ENCODE measurements at regions not wholly inside any gene's neighbourhood (a gene's known extent, or its start where the extent isn't known, plus 50 kb on each side); places are given as distances from the start of the nearest gene placed in this dataset.
"Not testable (repeated sequence)": the region's sequence is repeated elsewhere in the genome, so short reads cannot be mapped to it uniquely, and the experiment has no call there.

DNA sequence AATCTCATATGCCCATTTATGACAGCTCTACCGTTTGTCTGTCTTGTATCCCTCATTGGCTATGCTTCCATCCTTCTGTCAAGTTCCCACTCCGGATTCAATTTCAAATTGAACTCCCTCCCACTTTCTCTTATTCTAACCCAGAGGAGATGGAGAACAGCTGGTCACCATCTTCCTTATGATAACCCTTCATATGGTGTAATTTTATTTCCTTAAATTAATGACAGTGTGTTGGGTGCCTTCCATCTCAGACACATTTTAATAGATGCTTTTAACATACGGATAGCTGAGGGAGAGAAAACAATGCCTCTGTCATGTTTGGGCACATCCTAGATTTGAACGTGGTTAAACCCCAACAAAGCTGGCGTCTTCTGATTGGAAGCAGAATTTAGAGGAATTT is 103.0 kb upstream of the PLXNA2 start:
- DNase-seq (ENCODE audit: low read depth): no peak

DNA sequence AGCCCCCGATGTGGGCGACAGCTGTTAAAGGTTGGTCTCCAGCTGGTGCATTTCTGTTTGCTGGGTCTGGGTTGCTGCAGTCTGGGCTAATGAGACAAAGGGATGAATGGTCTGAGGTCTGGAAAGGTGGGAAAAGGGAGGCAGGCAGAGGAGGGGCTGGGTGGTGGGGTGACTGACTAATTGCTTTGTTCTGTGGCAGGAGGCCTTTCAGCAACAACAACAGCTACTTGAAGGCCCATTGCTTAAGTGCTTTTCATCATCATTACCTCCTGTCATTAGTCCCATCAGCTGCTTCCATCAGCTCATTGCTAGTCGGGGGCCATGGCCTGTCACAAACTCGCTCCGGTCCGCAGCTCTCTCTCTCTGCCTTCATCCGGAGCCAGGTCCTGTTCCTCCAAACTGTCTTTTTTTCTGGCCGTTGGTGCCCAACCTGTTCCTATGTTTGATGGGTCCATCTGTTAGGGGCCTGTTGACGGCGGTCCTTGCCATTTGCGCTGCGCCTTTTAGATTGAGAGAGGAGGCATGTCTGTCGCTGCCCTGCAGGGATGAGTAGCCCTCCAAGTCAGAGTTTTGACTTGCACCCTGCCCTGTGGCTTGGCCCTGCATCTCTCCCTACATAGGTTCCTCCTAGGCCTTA is 105.6 kb upstream of the PLXNA2 start:
- no peak for DNase-seq (ENCODE audit: low read depth)

DNA sequence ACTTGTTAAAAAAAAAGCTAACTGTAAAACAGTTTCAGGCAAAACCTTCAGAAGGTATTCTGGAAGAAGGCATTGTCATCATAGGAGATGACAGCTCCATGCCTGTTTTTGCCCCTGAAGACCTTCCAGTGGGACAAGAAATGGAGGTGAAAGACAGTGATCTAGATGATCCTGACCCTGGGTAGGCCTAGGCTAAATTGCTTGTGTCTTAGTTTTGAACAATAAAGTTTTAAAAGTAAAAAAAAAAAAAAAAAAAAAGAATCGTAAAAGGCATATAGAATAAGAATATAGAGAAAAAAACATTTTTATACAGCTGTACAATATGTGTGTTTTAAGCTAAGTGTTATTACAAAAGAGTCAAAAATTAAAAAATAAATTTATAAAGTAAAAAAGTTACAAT is 106.6 kb upstream of the PLXNA2 start:
- DNase-seq (ENCODE audit: low read depth): no peak

DNA sequence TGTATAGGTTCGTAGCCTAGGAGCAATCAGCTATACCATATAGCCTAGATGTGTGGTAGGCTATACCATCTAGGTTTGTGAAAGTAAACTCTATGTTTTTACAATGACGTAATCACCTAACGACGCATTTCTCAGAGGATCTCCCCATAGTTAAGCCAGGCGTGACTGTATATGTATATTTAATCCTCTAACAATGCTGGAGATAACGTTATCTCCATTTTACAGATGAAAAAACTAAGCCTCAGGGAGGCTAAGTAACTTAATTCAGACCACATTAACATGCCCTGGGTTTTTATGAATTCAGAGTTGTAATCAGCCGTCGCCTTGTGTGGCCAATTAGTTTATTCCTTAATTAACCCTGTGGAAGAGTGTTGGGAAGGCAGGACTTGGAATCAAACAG is 107.7 kb upstream of the PLXNA2 start:
- DNase-seq (ENCODE audit: low read depth): no peak

DNA sequence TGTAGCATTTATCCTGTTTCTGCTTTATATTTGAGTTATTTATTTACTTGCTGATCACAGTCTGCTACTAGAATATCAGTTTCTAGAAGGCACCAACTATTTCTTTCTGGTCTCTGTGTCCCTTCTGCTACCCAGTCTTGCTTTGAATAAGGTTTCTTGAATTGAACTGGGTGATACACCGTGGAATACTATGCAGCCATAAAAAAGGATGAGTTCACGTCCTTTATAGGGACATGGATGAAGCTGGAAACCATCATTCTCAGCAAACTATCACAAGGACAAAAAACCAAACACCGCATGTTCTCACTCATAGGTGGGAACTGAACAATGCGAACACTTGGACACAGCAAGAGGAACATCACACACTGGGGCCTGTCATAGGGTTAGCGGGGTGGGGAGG is 109.6 kb upstream of the PLXNA2 start:
- DNase-seq (ENCODE audit: low read depth): not testable (repeated sequence)

DNA sequence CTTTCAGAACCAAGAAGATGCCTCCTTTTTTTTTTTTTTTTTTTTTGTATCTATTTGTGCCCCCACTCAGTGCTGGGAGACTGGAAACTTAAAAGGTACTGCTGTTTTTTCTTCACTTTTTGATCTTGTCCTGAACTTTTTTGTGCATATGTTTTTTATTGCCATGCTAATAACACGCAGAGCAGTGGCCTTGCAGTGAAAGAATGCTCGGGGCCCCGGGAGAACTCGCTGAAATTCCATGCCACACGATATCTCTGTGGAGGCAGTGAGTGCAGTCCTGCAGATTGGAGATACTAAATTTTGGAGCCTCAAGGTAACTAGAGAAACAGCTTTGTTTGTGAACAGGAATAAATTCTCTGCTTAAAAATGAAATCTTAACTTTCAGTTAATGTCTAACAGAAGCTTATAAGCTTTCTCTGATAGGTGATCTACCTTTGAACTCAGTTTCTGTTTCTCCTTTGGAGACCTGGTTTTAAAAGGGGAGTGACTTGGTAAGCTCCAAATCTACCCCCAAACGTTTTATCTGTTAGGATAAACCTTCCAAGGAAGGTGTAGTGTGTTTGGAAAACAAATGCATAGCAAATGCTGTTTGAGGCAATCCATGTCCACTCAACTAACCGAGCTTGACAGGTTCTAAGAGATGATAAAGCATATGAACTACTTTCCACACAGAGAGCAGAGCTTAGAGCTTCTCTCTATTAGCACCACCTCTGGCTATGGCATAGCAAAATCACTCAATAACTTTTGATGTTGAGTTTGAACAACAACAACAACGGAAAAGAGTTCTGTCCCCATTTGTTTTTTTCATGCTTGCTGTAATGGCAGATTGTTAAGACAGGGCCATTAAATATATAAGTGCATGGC is 113.7 kb upstream of the PLXNA2 start:
- no peak for DNase-seq (ENCODE audit: low read depth)

DNA sequence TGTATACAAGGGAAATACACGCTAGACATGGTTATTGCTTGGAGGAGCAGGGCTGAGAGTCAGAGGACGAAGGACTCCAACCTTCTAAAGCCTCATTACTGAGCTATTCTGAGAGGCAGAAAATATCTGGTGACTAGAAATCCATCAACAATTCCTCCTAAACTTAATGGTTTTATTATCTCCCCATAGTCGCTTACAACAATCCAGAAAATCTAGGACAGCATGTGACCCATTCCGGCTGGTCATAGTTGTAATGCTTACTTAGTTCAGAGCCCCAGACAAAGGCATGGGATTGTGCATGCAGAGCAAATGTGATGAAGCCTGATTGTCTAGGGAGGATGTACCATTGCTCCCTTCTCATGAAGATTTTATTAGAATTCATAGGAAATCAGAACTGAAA is 114.5 kb upstream of the PLXNA2 start:
- DNase-seq (ENCODE audit: low read depth): no peak

DNA sequence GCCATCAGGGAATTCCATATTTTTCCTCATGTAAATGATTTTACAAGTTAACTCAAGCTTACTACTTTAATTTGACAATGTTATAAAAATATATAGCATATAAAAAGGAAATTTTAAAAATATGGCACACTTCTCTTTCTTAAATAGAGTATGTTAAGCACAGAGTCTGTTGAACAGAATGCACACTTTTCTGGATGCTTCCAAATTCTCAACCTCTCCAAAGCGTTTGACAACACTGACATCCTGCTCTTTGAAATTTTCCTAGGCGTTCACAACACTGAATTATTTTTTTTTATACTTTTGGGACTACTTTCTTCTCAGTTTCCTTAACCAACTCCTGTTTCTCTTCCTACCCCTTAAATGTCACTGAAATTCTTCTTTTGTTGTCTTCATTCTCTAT is 117.8 kb upstream of the PLXNA2 start:
- no peak for DNase-seq (ENCODE audit: low read depth)

DNA sequence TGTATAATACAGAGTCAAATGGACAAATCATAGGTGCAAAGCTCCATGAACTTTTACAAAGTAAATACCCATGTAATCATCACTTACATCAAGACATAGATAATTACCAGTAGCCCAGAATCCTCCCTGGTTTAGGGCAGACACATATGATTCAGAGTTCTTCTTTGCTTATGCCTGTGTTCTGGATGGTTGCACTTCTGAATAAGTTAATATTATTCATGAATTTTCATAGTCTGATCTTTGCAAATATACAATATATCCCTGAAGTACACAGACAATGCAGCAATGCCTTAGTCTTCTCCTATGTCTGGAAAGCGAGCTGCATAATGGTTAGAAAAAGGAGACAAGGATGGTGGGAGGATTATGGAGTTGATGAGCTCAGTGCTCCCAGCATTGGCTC is 122.4 kb upstream of the PLXNA2 start:
- DNase-seq (ENCODE audit: low read depth): no peak

DNA sequence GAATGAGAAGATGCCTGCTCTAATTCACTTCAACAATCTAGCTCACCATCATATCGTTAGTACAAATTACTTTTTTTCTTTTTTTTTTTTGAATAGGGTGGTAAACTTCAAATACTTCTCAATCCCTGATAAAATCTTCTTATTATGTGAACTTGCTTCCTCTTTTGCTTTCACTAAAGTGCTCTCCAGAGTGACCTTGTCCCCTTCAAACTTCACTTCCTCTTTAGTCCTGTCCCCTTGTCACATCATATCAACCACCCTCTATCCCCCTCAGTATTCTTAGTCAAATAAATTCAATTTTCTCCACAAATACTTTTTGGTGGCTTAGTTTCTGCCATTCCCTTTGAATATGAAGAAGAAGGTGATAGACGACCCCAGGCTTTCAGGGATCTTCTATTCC is 124.9 kb upstream of the PLXNA2 start:
- no peak for DNase-seq (ENCODE audit: low read depth)

DNA sequence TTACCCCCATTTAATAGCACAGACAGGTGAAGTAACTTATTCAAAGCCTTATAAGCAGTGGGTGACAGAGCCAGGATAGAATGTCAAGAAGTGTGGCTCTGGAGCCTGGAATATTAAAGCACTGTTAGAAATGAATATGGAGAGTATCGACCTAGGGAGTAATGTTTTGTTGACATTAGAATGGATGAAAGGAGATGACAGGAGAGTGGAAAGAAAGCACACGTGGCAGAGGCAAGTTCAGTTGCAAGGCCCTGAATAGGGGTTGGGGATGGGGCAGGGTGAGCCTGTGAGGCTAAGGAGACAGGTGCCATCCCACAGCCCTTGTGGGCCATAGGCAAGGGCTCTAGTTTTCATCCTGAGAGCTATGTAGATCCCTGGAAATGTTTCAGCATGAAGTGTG is 125.5 kb upstream of the PLXNA2 start:
- DNase-seq (ENCODE audit: low read depth): no peak

DNA sequence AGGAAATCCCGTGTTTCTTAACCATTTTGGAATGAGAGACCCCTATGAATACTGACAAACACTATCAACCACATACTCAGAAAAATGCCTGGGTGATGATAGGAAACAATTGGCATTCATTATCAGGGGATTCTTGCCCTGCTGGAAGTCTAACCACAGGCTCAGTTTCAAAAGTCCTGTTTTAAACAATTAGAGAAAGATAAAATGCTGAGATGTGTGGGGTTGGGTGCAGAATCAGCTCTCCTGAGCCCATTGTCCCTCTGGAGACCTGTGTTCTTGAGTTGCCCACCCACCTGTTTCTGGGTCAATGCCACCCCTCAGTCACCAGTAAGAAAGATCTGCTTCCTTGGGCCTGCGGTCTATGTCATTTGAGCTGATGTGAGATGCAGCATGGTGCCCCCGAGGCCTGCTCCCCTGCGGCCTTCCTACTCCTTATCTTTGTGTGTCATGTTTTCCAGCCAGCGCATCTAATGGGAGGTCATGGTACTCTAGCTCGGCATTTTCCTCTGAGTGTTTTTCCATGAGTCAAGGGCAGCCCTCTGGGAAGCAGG is 130.3 kb upstream of the PLXNA2 start:
- no peak for DNase-seq (ENCODE audit: low read depth)

DNA sequence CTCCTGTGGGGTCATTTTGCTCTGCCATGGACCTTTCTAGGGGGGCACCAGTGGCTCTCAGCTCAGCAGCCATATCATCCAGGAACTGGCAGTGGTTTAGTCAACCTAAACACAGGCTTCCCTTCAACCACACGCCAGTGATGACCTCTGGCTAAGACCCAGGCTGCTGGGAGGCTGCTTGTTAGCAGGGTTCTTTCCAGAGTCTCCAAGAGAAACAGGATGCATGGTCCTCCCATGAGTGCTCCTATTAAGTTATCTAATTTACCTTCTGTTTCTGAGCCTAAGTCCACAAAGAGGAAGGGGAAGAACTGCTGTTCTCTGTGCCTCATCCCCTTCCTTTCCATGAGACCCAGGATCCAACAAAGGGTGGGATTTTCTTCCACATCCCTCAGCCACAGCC is 137.3 kb upstream of the PLXNA2 start:
- no peak for DNase-seq (ENCODE audit: low read depth)

DNA sequence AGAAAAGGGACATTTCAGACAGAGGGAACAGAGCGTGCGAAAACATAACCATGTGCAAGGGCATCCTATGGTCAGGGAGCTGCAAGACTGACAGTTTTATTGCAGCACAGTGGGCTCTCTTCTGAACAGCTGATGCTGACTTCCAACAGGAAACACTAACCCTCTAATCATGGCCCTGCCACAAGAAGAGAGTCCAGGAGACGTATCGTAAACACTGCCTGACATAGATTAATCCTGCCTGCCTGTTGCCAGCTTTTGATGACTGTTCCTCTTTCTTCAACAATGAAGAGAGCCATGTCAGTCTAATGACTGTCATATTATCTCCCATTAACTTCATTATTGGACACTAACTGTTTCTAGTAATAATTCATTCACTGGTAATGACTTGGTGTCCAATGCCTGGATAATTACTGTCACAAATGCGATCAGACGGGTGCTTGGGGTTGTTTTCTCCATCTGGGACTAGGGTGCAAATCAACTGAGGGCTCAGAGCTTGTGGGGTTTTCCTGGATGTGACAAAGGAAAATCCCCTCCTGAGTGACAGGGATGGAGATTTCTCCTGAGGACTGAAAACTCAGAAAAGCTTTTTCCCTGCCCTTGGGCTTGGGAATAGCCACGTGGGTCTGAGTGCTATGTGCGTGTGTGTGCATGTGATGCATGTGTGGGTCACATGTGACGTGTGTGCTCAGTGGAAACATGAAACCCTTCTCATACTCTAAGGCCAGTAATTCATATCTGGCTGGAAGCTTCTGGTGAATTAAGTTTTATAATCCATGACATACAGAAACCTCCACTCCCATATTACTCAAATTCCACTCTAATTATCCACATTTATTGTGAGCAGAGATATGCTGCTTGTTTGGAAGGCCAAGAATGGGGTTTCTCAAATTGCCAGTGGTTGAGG is 144.0 kb upstream of the PLXNA2 start:
- DNase-seq (ENCODE audit: low read depth): no peak

DNA sequence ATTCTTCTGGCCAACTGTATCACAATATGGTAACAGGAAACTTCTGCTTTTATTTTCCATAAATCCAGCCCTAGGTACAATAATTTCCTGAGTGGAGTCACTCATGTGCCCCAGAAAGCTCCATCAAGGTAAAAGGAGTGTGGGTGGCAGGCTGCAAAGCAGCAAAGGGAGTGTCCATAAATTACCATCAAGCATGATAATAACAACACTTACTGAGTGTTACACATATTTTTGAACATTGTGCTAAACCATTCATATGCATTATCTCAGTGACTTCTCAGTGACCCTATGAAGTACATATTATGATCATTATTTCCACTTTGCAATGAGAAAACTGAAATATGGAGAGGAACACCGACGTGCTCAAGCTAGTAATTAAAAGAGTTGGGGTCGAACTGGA is 149.2 kb upstream of the PLXNA2 start:
- no peak for DNase-seq (ENCODE audit: low read depth)

DNA sequence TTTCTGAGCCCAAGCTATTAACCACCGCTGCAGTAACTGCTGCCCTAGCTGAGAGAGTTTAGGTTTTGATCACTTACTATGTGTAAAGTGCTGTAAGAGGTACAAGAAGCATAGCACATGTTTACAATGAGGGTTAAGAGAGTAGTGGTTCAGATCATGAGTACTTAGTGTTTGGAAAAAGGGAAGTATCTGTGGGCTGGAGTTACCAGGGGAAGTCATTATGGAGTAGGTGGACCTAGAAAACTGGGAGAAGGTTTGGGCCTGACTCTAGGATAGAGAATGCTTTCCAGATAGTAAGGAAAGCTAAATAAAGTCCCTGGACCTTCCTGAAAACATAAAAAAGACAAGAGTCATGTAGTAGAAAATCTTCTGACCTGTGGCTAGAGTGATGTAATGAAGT is 149.6 kb upstream of the PLXNA2 start:
- no peak for DNase-seq (ENCODE audit: low read depth)

DNA sequence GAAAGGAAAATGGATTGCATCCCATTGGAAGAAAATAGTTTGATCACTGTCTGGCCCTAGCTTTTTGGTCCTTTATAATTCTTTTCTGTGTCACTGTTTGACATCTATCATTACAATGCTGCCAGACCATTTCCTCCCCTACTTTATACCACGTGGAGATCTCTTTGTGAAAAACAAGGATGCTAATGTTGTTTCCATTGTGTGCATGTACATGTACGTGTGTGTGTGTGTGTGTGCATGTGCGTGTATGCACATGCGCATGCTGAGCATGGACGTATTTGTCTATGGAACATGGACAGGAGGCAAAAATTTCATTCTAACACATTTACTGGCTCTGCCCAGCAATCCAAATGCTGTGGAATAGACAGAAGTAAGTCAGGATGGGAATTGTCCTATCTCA is 153.1 kb upstream of the PLXNA2 start:
- no peak for DNase-seq (ENCODE audit: low read depth)

DNA sequence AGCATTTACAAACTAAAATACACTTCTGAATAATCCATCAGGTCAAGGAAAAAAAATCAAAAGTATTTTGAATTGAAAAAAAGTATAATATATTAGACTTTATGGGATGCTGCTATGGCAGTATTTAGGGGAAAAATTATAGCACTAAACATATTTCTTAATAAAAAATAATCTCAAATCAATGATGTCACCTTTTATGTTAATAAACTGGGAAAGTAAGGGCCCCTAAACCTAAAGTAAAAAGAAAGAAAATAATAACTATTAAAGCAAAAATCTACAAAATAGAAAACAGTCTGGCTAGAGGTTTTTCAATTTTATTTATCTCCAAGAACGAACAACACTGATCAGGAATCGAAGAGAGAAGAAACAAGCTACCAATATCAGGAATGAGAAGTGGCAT is 160.8 kb upstream of the PLXNA2 start:
- DNase-seq (ENCODE audit: low read depth): no peak

DNA sequence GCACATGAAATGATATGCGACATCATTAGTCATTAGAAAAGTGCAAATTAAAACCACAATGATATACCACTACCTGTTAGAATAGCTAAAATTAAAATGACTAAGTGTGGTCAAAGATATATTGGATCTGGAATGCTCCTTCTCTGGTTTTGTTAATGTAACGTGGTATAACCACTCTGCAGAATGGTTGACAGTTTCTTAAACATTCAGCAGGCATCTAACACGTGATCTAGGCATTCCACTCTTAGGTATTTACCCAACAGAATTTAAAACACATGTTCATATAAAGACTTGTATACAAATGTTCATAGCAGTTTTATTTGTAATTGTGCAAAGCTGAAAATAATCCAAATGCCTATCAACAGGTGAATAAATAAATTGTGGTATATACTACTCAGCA is 165.0 kb upstream of the PLXNA2 start:
- DNase-seq (ENCODE audit: low read depth): no peak

DNA sequence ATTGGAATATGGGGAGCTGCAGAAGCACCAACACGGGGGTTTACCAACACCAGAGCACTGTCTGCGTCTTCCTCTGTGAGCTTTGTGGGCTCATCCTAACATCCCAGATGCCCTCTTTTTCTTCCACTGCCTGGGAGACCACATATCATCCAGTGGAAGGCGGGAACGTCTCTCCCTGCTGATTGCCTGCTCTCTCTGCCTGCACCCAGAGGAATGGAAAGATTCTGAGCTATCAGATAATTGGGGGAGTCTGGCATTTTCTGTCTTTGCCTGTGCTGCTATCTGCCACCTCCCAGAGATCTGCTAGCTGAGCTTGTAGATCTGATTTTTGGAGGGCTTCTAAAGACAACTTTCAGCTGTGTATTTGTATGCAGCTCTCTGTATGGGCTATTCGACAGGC is 166.2 kb upstream of the PLXNA2 start:
- no peak for DNase-seq (ENCODE audit: low read depth)

DNA sequence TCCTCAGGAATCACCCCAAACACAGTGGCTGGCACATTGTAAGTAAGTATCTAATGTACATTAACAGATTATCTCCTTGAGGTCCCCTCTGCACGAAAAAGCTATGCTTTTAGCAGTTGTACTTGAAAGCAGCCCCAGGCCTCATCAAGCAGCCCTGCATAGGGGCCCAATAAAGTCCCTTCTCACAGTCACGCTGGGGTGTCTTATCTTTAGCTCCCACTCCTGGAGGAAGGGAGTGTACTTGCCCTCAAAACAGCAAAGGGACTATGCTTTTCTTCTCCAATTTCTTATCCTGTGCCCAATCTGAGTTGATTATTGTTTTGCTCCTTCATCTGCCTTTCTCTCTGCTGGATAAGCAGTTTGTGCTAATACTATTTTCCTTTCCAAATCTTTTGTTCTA is 168.8 kb upstream of the PLXNA2 start:
- no peak for DNase-seq (ENCODE audit: low read depth)

DNA sequence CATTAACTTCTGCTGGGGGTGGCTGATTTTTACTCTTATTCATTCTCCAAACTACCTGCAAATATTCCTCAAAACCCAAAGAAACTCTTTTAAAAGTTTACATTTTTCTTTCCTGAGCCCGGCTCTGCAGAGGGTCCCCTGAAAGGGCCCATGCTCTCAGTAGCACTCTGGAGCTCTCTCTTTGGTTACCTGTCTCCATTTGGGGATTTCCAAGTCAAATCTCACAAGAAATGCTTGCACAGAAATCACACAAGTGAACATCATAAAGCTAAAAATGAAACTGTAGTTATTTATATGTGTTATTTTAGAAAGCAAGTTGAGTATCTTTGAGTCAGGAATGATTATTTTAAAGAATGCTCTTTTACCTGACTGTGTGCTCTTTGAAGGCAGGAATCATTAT is 174.5 kb upstream of the PLXNA2 start:
- DNase-seq (ENCODE audit: low read depth): no peak

All from stimulated activated CD8-positive, alpha-beta memory T cell treated with anti-CD3 and anti-CD28 coated beads, Interleukin-15, amount 100 ng/mL, for 1 hour (primary cell).